GM21723 (cell line): ENCODE measurements at regions not wholly inside any gene's neighbourhood (a gene's known extent, or its start where the extent isn't known, plus 50 kb on each side); places are given as distances from the start of the nearest gene placed in this dataset.
"Not testable (repeated sequence)": the region's sequence is repeated elsewhere in the genome, so short reads cannot be mapped to it uniquely, and the experiment has no call there.

Experiments used
- ATAC-seq: cut with Tn5 transposase; IDR thresholded peaks from one replicate; pipeline ENCODE4 v1.9.1; 2021; ENCODE audit warnings: mild to moderate bottlenecking, moderate library complexity; ENCODE audit not compliant: unreplicated experiment

DNA sequence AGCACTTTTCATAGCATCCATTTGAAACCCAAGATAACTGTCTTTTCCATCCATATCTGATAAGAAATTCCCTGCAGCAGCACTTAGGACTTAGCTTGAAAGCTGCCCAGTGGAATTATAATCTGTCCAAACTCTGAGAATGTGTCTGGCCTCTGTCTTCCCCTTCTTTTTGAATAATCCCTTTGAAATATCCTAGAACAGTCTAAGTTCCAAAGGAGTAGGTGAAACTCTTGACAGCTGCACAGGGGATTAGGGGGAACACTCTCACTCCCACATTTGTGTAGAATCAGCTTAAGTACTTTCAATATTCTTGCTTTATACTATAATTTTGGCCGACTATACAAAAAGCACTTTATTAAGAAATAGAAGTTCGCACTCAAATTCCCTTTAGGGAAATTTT, 157.7 kb downstream of the PAPSS1 start:
- ATAC-seq = no peak

DNA sequence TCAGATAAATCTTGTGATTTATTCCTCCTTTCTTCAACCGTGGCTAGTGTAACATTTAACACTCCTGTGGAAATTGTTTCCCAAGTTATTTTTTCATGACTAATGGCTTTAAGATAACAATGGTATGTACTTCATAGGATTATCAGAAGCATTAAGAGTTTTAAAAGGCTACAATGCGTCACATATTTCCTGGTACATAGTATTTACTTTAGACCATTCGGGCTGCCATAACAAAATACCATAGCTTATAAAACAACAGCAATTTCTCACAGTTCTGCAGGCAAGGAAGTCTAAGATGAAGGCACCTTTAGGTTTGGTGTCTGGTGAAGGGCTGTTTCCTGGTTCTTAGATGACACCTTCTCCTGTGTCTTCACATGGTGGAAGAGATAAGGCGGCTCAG, 158.6 kb downstream of the PAPSS1 start:
- no peak for ATAC-seq

DNA sequence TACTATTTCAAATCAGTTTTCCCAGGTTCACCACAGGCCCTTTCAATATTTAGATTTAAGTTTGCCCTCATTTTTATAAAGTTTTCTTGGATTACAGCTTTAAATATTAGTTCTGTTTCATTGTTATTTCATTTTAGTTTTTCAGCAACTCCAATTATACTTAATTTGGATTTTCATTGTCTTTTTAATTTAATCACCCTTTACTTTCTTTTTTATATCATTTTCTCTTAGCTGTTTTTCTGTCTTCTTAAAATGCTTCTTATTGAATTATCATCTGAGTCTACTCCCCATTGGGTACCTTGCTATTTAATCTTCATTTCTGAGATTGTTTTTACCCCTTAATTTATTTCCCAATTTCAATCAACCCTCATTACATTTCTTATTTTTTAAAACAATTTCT, 160.4 kb downstream of the PAPSS1 start:
- no peak for ATAC-seq

DNA sequence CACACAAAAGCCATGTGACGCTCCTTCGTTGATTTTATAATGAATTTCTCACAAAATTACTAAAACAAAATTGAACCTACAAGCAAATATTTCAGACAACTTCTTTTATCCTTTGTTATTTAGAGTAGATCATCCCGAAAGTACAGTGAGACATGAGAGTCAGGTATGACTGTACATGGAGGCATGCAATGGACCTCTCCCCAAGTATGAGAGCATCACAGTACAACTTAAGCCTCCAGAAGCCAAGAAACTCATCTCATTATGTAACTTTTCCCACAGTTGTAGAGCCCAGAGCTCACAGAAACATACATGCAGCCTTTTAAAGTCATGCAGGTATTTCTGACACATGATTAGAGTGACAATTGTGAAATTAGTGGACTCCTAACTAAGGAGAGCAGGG, 167.7 kb downstream of the PAPSS1 start:
- ATAC-seq = no peak

DNA sequence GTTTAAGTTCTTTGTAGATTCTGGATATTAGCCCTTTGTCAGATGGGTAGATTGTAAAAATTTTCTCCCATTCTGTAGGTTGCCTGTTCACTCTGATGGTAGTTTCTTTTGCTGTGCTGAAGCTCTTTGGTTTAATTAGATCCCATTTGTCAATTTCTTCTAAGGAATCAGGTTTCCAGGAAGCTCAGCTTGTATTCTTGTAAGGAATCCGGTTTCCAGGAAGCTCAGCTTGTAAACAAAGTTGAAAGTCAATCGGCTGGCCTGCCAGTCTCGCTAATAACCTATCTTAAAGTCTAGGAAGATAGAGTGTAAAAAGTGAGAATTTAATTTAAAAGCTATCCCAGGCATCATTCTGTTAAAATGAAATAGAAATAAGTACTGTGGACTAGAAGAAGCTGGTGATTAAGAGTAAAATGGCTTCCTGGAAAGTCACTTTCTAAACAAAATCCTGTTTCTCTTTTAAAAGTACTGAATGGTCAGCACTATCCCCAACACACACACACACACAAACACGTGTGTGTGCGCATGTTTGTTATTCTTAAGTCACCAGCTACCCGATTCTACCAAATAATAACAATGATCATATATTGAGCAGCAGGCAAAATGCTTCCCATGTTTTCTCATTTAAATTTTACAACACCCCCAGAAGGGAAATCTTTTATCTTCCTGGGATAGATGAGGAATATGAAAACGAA, 171.7 kb downstream of the PAPSS1 start:
- no peak for ATAC-seq

DNA sequence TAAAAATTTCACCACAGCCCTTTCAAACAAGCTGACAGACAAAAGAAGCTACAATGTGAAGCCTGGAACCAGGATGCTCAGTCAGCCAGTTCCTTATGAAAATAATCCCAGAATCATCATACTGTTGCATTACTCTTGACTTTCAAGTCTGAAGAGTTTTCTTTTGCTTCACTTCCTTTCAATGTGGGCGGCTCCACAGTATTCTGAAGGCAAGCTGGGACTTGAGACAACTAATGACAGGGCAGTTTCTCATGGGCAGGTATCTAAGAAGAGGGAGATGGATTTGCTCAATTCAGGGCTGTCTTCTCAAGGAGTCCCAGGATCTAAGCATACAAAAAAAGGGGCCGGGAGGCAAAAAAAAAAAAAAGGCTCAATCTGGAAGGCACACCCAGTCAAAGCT, 173.4 kb downstream of the PAPSS1 start:
- ATAC-seq = no peak

DNA sequence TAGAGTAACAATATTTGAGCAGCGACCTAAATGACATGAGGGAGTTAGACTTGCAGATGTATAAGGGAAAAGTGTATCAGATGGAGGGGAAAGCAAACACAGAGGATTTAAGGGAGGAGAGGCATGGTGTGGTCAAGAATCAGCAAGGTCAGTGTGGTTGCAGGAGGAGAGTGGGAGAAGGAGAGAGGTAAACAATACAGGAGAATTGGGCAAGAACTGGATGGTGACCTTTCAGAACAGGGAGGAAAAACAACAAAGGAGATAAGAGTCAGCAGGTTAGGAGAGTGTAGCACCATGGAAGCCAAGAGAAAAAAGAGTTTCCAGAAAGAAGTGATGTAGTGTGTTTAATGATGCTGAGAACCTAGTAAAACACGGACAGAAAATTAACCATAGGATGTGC, 178.5 kb downstream of the PAPSS1 start:
- no peak for ATAC-seq

DNA sequence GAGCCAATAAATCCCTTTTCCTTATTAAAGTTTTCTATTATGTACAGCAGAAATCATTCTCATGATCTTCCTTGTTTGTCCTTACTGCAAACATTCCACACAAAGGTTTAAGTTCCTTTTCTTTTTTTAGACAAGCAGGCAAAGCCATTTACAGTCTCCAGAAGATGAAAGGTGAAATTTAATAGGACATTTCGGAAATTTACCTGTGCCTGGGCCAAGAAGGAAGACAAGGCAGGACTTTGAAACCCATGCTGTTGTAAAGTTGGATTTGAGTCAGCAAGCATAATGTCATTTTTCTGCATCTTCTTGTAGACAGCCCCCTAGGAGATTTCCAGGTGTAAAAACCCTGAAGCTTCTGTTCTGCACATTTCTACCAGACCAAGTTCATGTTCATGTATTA, 188.1 kb downstream of the PAPSS1 start:
- no peak for ATAC-seq

DNA sequence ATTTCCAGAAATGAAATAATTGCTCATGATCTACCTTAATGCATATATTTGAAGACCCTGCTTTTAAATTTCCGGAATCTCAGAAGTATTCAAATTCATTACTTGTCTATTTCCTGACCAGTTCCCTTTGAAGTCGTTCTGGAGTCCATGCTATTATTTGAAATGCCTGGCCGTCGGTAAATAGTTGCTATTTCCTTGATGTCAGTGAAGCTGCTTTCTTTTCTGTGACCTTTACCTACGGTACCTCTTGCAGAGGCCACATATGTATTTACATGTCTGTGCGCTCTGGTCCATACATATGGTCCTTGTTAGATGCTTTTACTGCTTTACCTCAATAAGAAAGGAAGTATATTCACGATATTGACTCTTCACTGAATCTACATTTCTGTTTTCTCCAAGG, 199.7 kb downstream of the PAPSS1 start:
- ATAC-seq = no peak

DNA sequence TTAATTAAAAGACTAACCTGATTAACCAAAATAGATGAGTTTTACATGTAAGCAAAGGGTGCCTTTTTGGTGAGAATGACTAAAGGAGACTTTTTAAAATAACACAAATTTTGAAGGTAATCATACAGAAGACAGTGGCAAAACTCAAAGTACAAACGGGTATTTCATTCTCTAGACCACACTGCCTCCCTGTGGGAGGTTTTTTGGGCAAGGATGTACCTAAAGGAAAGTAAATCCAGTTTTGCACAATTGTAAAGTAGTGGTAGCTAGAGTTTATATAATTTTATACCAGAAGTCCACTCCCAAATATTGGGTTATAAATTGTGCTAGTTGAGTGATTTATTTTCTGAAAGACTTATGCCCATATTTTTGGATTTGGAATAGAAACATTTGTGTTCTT, 201.0 kb downstream of the PAPSS1 start:
- ATAC-seq = no peak

DNA sequence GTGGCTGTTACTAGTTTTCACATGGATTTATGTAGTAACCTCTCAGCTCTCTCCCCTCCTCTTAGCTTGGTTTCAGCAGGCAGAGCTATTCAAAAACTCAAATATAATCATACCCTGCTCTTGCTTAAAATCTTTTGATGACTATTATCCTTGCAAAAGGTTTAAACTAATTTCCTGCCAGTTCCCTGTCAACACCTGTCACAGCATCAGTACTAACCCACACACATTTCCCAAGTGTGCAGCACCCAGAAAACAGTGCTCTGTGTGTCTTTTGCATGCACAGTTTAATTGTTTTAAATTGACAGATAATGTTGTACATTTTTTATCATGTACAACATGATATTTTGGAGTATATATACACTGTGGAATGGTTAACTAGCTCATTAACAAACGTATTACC, 202.0 kb downstream of the PAPSS1 start:
- no peak for ATAC-seq

DNA sequence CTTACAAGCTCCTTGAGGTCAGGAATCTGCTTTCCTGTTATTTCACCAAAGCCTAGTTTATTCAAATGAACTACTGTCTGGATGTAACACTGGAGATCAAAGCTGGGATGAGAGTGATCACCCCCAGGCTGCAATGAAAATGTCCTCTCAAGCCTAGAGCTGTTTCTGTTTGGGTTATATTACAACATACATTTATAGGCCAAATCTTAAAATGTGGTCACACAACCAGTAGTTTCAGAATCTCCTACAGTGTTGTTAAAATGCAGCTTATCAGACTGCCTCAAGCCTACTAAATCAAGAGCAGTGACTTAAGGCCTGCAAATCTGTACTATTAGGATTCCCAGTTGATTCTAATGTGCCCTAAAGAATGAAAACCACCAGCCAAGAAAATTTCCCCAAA, 207.5 kb downstream of the PAPSS1 start:
- no peak for ATAC-seq

DNA sequence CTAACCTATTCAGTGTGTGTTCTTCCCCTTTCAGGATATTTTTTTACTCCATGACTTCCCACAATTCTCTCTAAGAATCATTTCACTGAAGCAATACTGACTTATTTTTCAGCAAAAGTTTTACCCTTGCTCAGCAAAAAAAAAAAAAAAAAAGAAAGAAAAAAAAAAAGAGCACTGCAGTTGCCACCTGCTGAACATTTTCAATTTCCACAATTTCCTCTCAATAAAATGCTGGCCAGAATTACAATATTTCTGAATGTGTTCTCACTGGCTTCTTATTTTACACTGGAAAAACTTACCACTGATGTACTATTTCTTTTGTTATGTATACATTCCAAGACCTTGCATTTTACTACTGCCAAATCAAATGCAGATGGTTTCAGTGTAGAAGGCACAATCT, 210.4 kb downstream of the PAPSS1 start:
- no peak for ATAC-seq

DNA sequence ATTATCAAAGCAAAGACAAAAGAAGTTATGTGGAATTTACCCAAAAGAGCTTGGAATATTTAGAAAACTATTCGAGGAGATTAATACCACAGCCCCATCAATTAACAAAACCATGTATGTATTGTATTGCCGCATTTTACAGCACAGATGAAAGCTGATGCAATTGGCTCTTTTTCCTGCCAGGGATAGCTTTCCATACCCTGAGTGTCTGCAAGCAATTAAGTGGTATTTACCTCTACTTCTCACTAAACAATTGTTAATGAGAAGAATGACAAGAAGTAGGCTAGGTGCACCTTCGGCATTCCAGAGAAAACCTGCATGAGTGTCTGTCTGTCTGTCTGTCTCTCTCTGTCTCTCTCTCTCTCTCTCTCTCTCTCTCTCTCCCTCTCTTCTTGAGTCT, 219.5 kb downstream of the PAPSS1 start:
- ATAC-seq = no peak

DNA sequence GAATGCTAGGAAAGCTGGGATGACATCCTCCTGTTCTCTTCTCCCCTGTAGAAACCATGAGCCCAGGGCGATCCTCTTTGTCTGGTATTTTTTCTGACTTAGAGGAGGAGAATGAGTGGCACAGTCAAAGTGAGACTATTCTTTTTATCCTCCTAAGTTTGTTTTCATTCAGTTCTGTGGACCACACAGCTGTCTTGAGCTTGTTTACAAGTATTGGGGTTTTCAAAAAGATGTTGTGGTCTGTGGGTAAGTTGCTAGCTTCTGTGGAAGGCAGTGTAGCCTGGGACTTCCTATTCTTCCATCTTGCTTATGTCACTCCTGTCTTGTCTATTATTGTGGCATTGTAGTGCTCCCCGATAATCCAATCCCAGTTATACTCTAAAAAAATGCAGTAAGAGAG, 223.0 kb downstream of the PAPSS1 start:
- ATAC-seq = no peak

DNA sequence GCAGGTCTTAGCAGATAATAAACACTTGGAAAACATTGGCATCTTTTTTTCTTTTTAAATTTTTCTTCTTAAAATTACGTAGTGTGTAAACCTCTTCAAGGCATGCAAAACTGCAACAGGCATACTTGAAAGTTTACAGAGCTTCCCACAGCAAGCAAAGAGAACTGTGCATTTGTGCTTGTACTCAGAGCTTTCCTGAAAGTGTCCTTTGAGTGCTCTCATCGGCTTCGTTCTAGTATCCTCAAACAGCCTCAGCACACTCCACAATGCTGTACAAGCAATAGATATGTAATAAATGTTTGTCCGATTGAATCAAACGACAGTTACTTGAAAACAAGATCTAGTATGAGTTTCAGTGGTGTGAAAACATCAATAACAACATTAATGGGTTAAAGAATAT, 227.5 kb downstream of the PAPSS1 start:
- ATAC-seq = no peak

DNA sequence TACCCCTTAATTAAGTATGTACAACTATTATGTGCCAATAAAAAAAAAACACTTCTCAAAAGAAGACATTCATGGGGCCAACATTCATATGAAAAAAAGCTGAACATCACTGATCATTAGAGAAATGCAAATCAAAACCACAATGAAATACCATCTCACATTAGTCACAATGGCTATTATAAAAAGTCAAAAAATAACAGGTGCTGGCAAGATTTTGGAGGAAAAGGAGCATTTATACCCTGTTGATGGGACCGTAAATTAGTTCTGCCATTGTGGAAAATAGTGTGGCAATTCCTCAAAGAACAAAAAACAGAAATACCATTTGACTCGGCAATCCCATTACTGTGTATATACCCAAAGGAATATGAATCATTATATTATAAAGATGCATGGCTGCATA, 229.9 kb downstream of the PAPSS1 start:
- ATAC-seq = no peak

DNA sequence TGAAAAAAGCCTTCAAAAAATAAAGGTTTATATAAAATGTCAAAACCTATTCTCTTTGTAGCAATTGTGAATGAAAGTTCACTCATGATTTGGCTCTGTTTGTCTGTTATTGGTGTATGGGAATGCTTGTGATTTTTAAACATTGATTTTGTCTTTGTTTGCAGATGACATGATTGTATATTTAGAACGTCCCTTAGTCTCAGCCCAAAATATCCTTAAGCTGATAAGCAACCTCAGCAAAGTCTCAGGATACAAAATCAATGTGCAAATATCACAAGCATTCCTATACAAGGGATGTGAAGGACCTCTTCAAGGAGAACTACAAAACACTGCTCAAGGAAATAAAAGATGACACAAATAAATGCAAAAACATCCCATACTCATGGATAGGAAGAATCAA, 236.4 kb downstream of the PAPSS1 start:
- ATAC-seq = not testable (repeated sequence)

DNA sequence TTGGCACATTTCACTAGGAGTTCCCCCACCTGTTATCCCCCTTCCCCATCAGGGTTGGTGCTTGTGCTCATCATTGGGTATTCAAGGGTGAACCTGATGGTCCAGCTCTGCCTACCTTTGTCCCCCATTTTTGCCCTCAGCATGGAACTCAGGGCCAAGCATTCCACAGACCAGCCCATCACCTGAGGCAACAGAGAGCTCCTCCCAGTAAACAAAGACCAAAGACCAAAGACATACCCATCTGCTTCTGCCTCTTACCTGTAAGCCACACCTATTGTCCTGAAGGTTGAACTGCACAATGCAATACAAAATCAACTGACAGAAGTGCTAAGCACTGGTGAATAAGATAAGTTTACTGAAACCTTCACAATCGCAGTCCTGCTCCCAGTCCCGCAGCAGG, 237.5 kb downstream of the PAPSS1 start:
- no peak for ATAC-seq

DNA sequence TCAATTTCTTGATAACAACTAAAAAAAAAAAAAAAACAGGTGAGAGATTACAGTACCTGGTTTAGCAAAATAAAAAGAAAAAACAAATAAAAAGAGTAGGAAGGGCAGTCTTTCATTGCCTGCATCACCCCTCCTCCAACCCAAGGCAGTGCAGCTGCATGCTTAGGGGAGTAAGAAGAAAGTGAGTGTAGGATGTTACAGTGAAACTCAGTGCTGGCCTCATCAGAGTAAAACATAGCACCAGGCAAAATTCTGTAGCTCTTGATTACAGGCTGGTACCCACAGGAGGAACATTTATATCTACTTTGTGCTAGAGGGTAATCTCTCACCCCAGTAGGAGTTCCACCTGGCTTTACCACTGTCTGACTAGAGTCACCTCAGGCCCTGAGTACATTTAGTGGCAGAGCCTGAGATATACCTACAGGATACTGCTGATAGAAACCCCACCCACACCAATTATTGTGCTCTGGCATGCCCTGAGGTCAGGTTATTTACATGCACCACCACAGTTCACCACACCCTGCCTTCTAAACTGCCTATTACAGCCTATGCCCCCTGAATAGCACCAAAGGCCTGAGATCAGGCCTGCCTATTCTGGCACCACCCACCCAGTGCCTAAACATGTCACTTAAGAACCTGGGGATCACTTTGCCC, 241.6 kb downstream of the PAPSS1 start:
- ATAC-seq = no peak

DNA sequence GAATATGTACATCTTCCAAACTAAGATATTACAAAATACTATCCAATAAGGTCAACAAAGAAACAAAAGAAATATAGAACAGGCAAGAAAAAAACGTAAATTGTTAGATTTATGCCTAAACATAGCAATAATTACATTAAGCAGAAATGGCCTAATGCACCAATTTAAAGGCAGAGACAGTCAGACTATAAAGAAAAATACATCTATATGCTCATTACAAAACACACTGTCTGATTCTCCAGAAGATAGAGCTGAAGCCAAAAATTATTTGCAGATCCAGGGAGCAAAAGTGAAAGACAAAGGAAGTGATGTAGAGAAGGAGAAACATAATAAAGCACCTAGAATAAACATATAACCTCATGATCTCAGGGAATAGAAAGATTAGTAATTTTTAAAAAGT, 246.9 kb downstream of the PAPSS1 start:
- no peak for ATAC-seq

DNA sequence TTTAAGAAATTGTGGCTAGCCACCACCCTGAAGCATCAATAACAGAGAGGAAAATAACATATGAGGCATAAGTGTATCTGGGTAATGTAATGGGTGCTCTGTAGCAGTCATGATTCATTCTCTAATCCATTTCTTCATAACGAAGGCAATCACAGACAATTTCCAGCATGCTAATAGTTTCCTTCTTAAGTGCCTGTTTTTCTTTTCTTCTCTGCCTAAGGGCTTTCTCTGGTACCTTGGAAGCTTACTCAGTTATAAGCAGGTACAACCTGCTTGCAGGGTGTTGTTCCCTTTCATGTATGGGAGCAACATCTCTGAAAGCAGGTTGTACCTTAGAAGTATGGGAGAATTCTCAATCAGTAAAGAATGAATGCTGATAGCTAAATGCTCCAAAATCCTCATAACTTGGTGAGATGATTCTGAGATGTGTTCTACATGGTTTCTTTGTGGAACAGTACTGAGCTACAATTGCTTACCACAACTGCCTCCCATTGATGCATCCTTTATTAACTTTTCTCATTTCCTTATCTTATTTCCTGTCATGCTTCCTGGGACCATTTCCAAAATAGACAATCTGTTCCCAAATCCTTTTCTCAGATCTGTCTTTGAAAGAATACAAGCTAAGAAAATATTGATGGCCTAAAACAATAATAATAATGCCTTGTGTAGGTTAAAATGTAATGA, 247.6 kb downstream of the PAPSS1 start:
- ATAC-seq = no peak
